ENCODE measurements at regions not wholly inside any gene's neighbourhood (a gene's known extent, or its start where the extent isn't known, plus 50 kb on each side); places are given as distances from the start of the nearest gene placed in this dataset.

DNA sequence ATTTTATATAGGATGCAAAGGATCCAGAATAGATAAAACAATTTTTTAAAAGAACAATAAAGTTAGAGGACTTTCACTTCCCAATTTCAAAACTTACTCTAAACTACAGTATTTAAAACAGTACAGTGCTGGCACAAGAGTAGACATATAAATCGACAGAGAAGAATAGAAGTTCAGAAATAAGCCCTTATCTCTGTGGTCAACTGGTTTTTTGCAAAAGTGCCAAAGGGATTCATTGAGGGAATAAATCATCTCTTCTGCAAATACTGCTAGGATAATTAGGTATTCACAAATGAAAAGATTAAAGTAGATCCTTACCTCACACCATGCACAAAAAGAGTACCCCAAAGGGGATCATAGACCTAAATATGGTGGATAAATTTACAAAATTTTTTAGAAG lies 431.0 kb upstream of the HTR2A start:
- Histone ChIP-seq H3K36me3 (ENCODE audit: insufficient read depth, low read length) (no peaks in the 10 kb centered on the region), H3K27me3 (ENCODE audit: control insufficient read depth in 1 of 2, insufficient read depth in 2 of 2, low read length in 2 of 2) (no peaks in the 10 kb centered on the region), H3K4me1 (ENCODE audit: insufficient read depth, low read length) (no peaks in the 10 kb centered on the region), H3K4me3 (ENCODE audit: low read length) (no peak overlapping the region), H3K27ac (ENCODE audit: low read depth in 1 of 2, low read length in 2 of 2) (no peak overlapping the region), H3K9me3 (ENCODE audit: control insufficient read depth in 1 of 2, insufficient read depth in 1 of 2, low read length in 2 of 2) (no peaks in the 10 kb centered on the region)
- H3K27me3 Mint-ChIP-seq, result no peaks in the 10 kb centered on the region
- no peaks in the 10 kb centered on the region for H3K36me3 Mint-ChIP-seq (ENCODE audit: low read depth)
- no peaks in the 10 kb centered on the region for H3K9me3 Mint-ChIP-seq
- TF ChIP-seq, protein P1, sequence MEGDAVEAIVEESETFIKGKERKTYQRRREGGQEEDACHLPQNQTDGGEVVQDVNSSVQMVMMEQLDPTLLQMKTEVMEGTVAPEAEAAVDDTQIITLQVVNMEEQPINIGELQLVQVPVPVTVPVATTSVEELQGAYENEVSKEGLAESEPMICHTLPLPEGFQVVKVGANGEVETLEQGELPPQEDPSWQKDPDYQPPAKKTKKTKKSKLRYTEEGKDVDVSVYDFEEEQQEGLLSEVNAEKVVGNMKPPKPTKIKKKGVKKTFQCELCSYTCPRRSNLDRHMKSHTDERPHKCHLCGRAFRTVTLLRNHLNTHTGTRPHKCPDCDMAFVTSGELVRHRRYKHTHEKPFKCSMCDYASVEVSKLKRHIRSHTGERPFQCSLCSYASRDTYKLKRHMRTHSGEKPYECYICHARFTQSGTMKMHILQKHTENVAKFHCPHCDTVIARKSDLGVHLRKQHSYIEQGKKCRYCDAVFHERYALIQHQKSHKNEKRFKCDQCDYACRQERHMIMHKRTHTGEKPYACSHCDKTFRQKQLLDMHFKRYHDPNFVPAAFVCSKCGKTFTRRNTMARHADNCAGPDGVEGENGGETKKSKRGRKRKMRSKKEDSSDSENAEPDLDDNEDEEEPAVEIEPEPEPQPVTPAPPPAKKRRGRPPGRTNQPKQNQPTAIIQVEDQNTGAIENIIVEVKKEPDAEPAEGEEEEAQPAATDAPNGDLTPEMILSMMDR (IDR thresholded peaks at IDR 0.05), result no peak
- no peak overlapping the region for H3K27ac Mint-ChIP-seq
- no peak for DNase-seq
- ChIA-PET CTCF (no interaction called here), POLR2A (no interaction called here)
- H3K4me3 Mint-ChIP-seq, result no peak overlapping the region
- H3K4me1 Mint-ChIP-seq (ENCODE audit: low read depth), result no peaks in the 10 kb centered on the region
- intact Hi-C loops (cut with DNase I, micrococcal nuclease), result no loop called here
- no peak for ATAC-seq (ENCODE audit: poor library complexity)

- POLR2A ChIA-PET, result no interaction called here
- TF ChIP-seq, protein P1 (IDR thresholded peaks at IDR 0.05), result no peak
- DNase-seq (no peak), ATAC-seq (ENCODE audit: poor library complexity) (no peak)
- no peaks in the 10 kb centered on the region for H3K4me1 Mint-ChIP-seq (ENCODE audit: low read depth)
- no peak overlapping the region for H3K4me3 ChIP-seq (ENCODE audit: low read length)
- no peak overlapping the region for H3K27ac Mint-ChIP-seq
- no peak overlapping the region for H3K27ac ChIP-seq (ENCODE audit: low read depth in 1 of 2, low read length in 2 of 2)
- H3K9me3 ChIP-seq (ENCODE audit: control insufficient read depth in 1 of 2, insufficient read depth in 1 of 2, low read length in 2 of 2), result no peaks in the 10 kb centered on the region
- no peak overlapping the region for H3K4me3 Mint-ChIP-seq
- no peaks in the 10 kb centered on the region for H3K36me3 ChIP-seq (ENCODE audit: insufficient read depth, low read length)
- no peaks in the 10 kb centered on the region for H3K36me3 Mint-ChIP-seq (ENCODE audit: low read depth)
- H3K27me3 Mint-ChIP-seq, result no peaks in the 10 kb centered on the region
- no peaks in the 10 kb centered on the region for H3K4me1 ChIP-seq (ENCODE audit: insufficient read depth, low read length)
- H3K9me3 Mint-ChIP-seq, result no peaks in the 10 kb centered on the region
- intact Hi-C loops (cut with DNase I, micrococcal nuclease), result no loop called here
- H3K27me3 ChIP-seq (ENCODE audit: control insufficient read depth in 1 of 2, insufficient read depth in 2 of 2, low read length in 2 of 2), result no peaks in the 10 kb centered on the region
- CTCF ChIA-PET, result no interaction called here
Observed at GRCh38 chr13:47326061-47326460, 429.2 kb upstream of the HTR2A start.

GRCh38 chr13:47317356-47317755 lies 420.5 kb upstream of the HTR2A start:
- Histone ChIP-seq H3K36me3 (ENCODE audit: insufficient read depth, low read length) (no peaks in the 10 kb centered on the region), H3K4me3 (ENCODE audit: low read length) (no peak overlapping the region), H3K27me3 (ENCODE audit: control insufficient read depth in 1 of 2, insufficient read depth in 2 of 2, low read length in 2 of 2) (no peaks in the 10 kb centered on the region), H3K27ac (ENCODE audit: low read depth in 1 of 2, low read length in 2 of 2) (no peak overlapping the region), H3K9me3 (ENCODE audit: control insufficient read depth in 1 of 2, insufficient read depth in 1 of 2, low read length in 2 of 2) (no peaks in the 10 kb centered on the region), H3K4me1 (ENCODE audit: insufficient read depth, low read length) (no peaks in the 10 kb centered on the region)
- H3K27me3 Mint-ChIP-seq, result no peaks in the 10 kb centered on the region
- TF ChIP-seq, protein P1 (IDR thresholded peaks at IDR 0.05), result no peak
- no peaks in the 10 kb centered on the region for H3K4me1 Mint-ChIP-seq (ENCODE audit: low read depth)
- no peak overlapping the region for H3K27ac Mint-ChIP-seq
- CTCF ChIA-PET, result no interaction called here
- no peak for DNase-seq
- H3K4me3 Mint-ChIP-seq, result no peak overlapping the region
- H3K9me3 Mint-ChIP-seq, result peaks cover 5% of the 10 kb centered on the region
- POLR2A ChIA-PET, result no interaction called here
- intact Hi-C loops (cut with DNase I, micrococcal nuclease), result no loop called here
- H3K36me3 Mint-ChIP-seq (ENCODE audit: low read depth), result no peaks in the 10 kb centered on the region
- ATAC-seq (ENCODE audit: poor library complexity), result no peak
